GM19372 (cell line): ENCODE measurements at regions not wholly inside any gene's neighbourhood (a gene's known extent, or its start where the extent isn't known, plus 50 kb on each side); places are given as distances from the start of the nearest gene placed in this dataset.

Source experiments
- ATAC-seq: cut with Tn5 transposase; IDR thresholded peaks from one replicate; pipeline ENCODE4 v1.9.1; 2021; ENCODE audit warnings: mild to moderate bottlenecking, low read depth, moderate library complexity; ENCODE audit not compliant: unreplicated experiment

DNA sequence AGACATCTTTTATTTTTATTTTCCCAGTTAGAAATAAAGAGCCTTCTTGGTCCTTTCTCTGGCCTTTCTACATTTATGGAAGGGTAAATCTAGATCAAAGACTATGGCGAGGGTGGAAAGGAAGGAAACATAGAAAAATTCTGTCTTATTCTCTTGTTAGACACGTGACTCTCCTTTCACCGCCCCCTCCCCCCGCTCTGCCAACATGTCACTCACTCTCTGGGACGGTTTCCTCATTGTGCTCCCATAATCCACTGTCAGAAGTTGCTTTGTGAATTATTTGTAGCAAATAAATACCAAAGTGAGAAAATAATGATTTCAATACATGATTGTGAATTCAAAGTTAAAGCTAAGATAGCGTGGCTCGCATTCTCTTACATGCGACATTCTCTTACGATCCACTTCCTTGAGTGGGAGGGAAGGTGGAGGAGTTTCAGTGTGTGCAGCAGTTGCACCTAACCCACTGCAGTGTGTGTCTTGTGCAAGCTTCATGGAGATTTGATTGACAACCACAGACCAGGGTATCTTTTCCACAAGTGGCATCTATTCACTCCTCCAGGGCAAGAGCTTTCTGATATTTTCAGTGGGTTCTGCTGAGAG, 423.0 kb upstream of the KIF2A start:
- ATAC-seq, result no peak

DNA sequence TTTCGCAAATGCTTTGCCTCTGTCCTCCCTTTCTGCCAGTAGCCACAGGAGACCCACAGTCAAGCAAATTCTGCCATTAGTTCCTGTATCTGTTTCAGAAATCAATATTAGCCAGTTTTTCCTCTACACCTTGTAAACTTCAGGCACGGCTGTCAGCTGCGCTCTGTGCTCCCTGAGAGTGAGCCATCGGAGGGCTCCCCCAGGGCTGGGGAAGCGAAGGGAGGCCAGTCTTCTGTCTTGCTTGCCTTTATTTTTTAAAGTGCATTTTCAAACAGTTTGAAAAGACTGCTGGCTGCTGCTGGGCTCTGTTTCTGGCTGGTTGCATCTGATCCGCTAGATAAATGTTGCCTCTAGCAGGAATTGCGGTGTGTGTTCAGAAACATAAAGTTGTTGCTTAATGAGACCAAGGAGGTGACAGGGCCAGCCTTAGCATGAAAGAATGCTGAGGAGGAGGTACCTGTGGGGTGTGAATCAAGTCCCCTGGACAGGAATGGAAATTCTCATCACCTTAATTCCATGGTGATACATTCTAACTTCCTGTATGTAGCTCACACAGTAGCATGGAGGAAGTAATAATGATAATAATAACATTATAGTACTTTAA, 421.7 kb upstream of the KIF2A start:
- no peak for ATAC-seq

DNA sequence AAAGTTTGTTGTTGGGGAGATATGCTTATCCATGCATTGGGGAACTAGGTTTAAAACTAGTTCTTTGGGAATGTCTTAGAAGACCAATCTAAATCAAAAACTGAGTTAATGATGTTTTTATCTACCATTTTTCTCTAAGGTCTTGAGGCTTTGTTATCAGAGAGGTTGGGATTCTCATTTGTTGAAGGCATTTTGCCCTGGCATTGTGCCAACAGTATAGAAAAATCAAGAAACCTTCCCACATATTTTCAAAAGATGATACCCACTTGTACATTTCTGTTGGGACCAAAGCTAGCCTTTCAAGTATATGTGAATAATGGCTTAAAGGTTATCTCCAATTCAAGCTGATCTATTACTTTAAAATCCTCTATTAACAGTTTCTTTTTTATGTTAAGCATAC, 419.8 kb upstream of the KIF2A start:
- ATAC-seq, result no peak

DNA sequence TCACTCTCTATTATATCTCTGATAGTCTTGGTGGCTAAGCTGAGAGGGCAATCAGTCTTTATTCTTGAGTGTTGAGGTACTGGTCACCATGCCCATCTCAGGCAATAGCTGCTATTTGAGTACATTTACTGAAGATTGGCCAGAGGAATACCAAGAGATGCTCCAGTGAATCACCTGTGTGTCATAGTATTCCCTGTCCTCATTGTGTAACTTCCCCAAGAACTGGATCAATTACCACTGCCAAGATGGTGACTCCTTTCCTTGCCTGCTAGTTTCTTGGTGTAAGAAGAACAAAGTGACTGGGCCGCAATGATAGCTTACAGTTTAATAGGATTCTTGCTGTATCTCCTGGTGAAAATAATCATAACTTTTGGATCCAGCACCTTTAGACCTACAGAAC, 418.7 kb upstream of the KIF2A start:
- no peak for ATAC-seq

DNA sequence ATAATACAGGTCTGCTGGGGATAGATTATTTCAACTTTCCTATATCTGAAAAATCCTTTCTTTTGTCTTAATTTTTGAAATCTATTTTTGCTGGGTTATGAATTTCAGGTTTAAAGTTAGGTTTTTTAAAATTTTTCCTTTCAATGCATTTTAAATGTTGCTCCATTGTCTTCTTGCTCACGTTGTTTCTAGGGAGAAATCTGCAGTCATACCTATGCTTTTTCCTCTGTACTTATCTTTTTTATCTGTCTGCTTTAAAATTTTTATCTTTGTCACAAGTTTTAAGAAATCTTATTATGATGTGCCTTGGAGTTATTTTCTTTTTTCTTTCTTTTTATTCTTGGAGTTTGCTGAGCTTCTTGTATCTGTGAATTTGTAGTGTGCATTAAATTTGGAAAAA, 412.0 kb upstream of the KIF2A start:
- ATAC-seq, result no peak

DNA sequence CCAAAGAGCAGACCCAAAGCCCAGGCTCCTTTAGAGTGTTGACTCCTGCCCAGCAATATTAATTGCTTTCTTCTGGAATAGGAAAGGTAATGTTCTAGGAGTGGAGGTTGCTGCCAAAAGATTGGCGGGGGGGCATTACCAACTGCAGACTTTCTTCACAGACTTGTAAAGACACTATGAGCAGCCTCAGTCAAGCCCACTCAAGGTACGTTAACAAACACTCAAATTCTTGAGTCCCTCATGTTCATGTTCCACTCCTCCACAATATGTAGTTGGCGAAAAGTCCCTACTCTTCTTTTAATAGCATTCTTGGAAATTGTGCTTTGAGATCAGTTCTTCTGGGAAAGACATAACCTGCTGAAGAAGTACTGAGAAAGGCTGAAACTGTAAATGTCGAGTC, 409.2 kb upstream of the KIF2A start:
- ATAC-seq, result no peak

DNA sequence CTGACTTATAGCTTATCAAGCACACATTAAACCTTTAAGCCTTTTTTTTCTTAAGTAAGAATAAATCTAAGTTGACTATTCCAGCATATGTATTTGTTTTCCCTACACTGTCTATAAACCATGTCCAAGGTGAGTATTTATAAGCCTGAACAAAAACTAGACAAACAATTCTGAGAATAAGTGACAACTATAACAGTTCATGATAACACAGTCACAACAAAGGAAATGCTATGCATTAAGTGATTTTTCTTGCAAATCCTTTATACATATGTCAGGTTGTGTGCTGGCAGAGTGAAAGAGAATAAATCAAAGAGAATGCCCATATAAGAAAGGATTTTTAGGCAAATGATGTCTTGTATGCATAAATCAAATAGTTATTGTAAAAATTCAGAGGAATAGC, 408.8 kb upstream of the KIF2A start:
- ATAC-seq, result no peak

DNA sequence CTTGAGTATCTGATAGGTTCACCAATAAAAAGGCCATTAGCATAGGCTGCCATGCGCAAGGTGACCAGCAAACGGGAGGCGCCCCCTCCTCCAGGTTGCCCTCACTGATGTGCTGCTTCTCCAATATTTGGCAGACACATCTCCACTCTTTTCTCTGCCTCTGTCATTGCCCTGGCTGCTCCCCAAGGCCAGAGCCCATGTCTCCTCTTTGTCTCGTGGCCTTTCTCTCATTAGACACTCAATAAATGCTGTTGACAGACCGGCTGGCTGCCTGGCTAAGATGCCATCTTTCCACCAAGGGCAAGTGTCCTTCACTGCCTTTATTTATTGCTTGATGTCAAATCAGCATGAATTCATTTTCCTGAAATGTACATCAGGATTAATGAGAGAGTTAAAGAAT, 404.0 kb upstream of the KIF2A start:
- no peak for ATAC-seq

DNA sequence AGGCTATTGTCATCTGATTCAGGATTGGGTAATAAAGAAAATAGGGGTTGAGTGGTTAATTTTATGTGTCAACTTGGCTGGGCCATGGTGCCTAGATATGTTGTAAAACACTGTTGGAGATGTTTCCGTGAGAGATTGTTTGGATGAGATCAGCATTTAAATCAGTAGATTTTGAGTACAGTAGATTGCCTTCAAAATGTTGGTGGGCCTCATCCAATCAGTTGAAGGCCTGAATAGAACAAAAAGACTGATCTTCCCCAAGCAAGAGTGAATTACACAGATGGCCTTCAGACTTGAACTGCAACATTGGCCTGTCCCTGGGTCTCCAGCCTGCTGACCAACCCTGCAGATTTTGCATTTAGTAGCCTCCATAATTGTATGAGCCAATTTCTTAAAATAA, 401.3 kb upstream of the KIF2A start:
- ATAC-seq, result no peak

DNA sequence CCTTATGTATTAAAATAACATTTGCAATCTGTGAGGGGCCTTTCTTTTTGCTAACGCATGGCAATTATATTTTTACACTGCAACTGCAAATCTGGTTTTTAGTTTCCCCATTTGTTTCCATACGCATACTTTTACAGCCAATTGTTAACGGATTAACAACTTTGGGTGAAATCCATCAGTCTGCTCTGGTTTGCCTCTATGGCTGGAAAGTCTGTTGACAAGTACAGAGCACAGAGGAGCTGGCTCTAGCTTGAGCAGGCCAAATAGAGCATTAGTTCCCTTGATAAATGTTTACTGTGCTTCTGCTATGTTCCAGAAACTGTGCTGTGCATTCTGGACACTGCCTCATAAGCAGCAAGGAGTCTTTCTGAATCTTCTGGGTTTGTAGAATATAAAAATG, 400.4 kb upstream of the KIF2A start:
- ATAC-seq, result no peak

DNA sequence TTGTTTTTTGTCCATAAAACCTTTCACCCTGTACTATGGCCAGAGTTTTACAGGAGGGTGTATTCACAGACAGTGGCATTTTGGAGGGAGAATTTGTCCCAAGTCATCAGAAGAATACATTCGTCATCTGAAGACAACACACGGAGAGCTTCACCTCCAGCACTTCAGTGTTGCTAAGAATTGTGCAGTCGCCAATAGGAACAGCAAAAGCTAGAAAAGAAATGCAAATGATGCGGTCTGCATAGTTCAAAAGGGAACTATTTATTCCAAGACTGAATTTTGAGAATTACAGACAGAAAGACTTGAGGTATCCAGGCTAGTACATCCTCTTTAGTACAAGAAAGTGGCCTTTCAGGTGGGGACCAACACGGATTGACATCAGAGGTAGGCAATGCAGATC, 399.2 kb upstream of the KIF2A start:
- ATAC-seq, result no peak

DNA sequence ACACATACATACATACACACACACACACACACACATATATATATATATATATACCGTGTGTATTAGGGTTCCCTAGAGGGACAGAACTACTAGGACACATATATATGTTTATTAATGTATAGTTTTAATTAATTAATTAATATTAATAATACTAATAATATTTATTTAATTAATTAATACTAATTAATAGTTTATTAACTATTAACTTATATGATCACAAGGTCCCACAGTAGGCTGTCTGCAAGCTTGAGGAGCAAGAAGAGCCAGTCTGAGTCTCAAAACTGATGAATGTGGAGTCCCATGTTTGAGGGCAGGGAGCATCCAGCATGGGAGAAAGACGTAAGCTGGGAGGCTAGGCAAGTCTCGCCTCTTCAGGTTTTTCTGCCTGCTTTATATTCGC, 398.0 kb upstream of the KIF2A start:
- no peak for ATAC-seq

DNA sequence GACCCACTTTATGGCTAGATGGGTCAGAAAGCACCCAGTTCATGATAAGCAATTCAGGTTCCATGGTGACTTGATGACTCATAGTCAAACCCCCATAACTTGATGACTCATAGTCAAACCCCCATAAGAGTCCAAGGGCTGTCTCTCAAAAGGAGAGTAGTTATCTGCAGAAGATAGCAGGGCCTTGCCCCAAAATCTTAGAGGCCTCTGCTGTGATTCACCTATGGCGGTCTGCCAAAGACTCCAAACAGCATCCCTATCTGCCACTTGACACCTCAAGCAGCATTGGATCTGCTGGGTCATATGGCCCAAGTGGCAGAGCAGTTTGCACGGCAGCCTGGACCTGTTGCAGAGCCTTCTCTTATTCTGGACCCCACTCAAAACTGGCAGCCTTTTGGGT, 395.2 kb upstream of the KIF2A start:
- ATAC-seq, result no peak

DNA sequence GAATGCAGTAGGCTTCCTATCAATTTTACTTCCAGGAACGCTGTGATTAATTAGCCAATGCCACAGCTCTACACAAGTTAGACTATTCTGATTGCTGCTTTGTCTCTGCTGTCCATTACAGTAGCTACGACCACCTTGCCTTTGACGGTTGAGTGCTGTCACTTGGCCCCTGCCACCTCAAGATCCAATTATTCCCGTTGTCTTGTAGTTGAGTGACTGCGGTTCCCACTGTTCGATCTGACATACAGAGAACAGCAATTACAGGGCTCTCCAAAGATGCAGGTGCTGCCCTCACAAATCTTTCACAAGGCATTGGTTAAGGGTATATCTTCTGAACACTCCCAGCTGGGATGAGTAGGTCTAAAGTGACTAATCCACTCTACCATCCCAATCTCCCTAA, 393.4 kb upstream of the KIF2A start:
- ATAC-seq, result no peak

DNA sequence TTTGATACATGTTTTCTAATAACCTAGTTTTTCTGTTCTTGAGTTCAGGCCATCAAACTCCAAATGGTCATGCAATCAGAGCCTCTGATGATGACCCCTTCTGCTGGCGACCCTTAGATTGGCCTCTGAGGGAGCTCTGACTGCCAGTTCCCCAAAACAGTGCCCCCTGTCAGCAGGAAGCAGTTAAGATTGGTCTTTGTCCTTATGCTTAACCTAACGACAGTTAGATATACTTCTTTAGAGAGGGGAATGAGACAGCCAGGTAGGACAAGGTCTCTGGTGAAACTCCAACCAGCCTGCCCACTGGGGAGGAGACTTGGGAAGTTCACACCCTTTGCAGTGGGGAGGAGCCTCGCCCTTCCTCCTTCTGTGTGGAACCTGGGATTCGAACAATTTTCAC, 390.4 kb upstream of the KIF2A start:
- no peak for ATAC-seq

DNA sequence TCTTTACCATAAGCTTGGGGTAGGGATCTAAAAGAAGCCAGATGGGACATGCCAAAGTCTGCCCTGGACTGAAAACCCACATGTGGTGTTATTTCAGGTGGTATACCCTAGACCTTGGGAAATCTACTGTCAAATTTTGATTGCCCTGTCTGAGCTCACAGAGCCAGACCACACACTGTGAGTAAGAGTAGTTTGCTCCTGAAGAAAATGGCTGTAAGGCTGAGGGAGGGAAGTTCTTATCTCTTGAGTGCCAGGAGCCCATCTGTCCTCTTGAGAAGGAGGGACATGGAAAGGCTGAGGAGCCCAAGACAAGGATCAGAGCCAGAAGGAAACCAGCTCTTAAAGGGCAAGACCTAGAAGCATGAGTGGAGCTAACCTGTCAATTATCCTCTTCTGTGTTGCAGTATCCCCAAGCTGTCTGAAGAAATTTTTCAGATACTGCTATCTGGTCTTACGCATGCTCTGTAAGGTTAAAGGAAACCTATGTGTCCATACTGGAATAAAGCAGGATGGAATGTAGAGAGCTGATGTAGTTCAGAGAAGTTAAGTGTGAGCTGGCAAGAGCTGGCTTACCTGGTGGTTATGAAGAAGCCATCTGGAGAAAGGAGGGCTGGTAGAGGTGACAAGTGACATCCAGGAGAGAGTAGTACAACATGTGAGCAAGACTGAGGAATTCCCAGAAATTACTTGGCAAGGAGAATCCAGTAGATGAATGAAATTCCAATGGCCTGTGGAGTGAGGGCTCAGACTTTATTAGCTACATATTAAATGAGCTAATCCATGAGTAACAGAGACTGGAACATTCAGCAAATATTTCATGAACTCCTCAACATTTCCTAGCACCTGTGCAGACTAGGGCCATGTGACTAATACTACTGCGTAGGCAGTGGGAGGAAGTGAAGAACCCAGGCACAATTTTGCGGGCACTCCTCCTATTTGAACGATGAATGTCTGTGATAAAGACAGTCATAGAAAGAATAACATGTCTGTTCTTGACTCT, 389.1 kb upstream of the KIF2A start:
- ATAC-seq, result no peak

DNA sequence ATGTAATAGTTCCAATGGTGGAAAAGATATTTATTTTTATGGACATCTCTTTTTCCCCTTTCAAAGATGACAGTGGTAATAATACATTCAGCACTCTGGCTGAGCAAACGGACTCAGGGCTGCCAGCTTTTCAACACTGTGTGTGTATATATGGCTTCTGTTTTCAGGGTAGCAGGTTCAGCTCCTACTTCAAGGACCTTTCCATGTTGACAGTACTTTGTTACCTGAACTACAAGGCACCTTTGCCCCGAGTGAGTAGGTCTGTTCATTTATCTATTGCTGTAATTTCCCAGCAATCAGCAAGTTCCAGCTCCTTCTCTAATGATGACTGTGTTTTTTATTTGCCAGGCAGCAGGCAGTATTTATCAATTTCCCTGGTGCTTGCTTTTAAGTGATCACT, 387.4 kb upstream of the KIF2A start:
- no peak for ATAC-seq

DNA sequence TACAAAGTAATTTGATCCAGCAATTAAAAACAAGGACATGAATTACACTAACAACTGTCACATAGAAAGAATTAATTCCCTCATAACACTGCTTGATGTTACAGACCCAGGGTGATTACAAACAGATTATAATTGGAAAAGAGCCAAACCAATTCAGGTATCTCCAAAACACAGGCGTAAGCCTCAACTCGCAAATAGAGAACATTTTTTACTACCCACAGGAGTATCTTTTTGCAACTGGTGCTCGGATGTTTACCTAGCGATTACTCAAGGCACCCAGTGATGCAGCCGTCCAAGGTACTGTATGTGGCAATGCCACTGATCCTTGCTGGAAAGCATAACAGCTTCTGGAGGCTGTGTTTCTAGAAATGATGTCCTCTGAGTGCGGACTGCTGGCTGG, 386.1 kb upstream of the KIF2A start:
- ATAC-seq, result no peak

DNA sequence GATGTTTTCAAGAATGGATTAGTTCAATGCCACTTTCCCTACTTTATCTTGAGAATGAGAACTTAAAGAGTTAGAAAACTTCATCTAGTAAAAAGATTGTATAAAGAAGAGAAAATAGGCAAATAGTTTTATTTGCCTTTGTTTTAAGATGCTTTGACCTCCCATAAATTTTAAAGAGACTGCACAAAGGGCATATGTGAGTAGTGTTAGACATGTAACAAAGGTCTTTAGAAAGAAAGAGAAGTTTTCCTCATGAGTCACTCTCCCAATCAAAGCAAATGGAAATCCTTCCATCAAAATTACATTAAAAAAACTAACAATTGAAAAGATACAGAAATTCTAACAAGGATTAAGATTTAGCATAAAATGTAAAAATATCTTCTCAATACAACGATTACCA, 381.8 kb upstream of the KIF2A start:
- ATAC-seq, result no peak

DNA sequence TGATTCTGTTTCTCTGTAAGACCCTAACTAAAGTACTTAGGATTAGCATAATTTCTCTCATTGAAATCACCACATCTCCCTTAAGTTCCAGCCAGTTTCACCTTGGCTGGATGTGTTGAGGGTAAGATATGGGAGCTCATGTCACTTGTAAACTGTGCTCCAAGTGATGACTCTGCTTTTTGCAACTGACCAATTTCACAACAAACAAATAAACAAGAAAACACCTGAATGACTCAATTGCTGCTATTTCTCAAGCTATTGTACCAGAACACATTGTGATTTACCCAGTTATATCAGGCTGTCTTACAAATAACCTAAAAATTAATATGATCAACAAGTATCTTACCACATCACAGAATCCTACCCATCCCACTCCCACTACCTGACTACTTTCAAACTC, 379.1 kb upstream of the KIF2A start:
- ATAC-seq, result no peak

DNA sequence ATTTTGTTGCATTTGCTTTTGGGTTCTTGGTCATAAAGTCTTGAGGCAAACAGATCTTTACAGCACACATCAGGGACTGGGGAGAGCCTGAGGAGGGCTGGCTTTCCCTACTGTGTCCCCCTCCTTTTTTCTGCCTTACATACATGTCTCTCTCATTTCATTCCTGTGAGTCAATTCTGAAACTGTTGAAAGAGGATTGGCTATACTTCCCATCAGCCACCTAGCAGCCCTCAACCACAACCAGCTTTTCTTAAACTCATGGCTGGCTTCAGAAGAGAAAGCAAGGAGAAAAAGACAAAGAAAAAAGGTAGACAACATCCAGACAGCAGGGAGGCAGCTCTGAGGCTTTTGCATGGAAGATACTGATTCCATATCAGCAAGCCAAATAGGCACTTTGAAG, 374.8 kb upstream of the KIF2A start:
- ATAC-seq, result no peak
